GM21381 (cell line): ENCODE measurements at regions not wholly inside any gene's neighbourhood (a gene's known extent, or its start where the extent isn't known, plus 50 kb on each side); places are given as distances from the start of the nearest gene placed in this dataset.

Experiments used
- ATAC-seq: cut with Tn5 transposase; IDR thresholded peaks from one replicate; pipeline ENCODE4 v1.9.1; 2021; ENCODE audit warnings: mild to moderate bottlenecking, moderate library complexity; ENCODE audit not compliant: unreplicated experiment

DNA sequence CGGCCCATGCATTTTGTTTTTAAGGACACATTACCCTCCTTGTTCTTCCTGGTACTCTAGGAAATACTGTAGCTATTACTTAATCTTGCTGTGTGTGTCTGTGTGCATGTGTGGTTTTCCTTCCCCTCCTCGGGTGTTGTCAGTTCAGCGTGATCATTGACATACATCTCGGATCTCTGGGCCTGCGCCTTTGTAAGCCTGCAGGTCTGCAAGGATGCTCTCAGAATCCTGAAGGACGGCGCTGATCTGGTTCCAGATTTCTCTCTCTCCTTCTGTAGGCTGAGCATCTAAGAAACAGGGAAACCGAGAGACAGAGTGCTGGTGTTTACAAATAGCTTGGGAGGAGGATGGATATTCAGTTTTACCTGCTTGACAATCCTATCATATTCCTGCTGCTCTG, 100.2 kb downstream of the CYRIA start:
- no peak for ATAC-seq

- ATAC-seq: no peak
Measured at GRCh38 chr2:16561676-16562075, 104.0 kb downstream of the CYRIA start.

DNA sequence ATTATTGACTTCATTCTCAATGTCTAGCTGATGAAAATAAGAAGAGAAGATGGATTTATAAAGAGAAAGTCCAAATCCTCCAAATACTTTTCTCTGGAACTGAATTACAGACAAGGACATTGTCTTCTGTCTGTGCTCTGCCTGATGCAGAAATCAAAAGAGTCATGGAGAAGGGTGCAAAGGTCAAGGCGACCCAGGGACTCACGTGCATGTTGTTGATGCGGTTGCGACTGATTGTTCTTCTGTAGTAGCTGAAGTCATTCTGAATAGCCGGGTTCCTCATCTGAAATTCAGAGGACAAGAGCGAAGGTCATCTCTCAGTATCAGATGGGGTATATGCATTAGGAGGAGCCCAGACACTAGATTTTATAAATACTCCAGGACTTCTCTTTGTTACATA, 104.4 kb downstream of the CYRIA start:
- ATAC-seq: no peak

- no peak for ATAC-seq
Measured at GRCh38 chr2:16559278-16560067, 106.2 kb downstream of the CYRIA start.

- ATAC-seq: no peak
Measured at GRCh38 chr2:16554060-16554583, 111.5 kb downstream of the CYRIA start.

DNA sequence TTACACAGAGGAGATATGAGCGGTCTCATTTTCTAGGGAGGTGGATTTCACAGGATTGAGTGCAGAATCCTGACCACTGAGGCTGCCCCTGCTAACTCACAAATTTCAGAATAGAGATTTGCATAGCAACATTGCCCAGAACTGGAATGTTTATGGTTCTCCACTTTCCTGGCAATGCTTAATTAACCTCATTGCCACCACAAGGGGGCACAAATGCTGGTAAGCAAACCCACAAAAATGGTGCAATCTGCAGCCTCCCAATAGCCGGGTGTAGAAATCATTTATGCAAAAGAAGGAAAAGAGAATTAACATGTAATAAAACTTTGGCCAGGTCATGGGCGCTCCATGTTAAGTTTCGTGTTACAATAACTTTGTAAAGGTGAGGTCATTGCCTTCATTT, 112.4 kb downstream of the CYRIA start:
- no peak for ATAC-seq

- no peak for ATAC-seq
Measured at GRCh38 chr2:16552202-16552601, 113.4 kb downstream of the CYRIA start.

GRCh38 chr2:16548036-16548435, 117.6 kb downstream of the CYRIA start:
- ATAC-seq: no peak

GRCh38 chr2:16546128-16546754, 119.4 kb downstream of the CYRIA start:
- ATAC-seq: no peak

DNA sequence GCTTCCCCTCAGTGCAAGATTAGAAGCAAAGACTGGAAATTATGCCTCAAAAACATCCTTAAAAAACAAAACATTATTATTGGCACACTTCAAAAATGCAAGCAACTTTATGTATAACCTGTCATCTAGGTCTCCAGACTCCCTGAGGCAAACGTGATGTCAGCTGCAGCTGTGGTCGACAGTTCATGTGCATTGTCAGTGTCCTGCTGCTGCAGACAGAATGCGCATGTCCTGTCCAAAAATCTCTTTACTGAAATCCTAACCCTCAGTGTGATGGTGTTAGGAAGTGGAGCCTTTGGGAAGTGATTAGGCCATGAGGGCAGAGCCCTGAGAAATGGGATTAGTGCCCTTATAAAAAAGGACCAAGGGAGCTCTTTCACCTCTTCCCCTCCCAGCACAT, 126.9 kb downstream of the CYRIA start:
- ATAC-seq: no peak

DNA sequence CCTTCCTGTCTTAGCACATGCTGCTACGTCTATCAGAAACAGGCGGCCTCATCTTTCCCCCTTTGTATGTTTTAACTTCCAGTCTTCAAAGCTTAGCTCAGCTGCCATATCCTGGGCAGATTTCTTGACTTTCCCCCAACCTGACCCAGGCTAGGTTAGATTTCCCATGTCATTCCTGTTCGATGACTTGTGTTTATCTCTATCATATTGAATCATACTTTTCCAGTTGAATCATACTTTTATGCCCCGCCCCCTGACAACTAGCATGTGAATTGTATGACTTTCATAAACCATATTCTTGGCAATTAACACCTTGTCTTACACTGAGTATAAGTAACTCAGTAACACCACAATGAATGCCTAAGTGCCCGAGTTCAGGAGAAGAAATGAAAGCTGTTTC, 128.3 kb downstream of the CYRIA start:
- ATAC-seq: no peak

GRCh38 chr2:16526193-16526592, 139.4 kb downstream of the CYRIA start:
- ATAC-seq: no peak

DNA sequence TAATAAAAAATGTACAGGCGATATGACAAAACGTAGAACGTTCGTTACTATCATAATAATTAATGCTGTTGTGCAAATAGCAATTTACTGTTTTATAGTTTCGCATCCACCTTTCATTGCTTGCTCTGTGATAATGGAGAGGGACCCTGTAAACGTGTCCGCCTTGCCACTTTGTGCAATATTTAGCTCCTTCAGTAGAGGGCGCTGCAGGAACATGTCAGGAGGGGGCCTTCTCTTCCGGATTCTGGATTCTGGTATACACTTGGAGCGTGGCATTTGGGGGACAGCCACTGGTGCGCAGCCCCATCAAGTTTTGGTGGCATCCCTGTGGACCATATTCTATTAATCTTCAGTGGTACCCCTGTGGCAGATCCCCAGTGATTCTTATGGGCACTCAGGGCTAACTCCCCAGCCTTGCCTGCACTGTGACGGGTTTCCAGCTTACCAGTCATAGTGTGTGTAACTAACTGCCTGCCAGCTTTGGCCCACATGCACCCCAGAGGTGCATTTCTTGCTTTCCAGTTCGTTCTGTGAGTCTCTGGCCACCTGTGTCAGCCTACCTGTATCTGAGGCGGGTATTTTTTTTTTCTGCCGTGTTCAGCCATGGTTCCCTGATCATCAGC, 140.3 kb downstream of the CYRIA start:
- ATAC-seq: no peak

DNA sequence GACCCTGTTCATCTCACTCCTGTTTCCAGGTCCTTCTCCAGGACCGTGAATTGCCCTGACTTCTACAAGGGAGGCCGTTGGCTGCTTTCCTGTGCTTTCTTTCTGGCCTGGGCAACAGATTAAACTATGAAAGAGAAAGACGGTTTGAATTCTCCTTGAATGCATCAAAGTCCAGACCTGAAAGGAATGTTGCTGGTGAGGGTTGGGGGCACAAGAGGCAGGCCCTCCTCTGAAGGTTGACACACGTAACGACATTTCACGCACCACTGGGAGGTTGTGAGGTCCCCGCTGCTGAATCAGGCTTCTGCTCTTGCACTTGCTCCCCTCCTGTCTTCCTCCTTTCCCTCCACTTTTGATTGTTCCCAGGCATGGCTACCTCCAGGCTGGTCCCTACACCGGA, 141.9 kb downstream of the CYRIA start:
- ATAC-seq: no peak

DNA sequence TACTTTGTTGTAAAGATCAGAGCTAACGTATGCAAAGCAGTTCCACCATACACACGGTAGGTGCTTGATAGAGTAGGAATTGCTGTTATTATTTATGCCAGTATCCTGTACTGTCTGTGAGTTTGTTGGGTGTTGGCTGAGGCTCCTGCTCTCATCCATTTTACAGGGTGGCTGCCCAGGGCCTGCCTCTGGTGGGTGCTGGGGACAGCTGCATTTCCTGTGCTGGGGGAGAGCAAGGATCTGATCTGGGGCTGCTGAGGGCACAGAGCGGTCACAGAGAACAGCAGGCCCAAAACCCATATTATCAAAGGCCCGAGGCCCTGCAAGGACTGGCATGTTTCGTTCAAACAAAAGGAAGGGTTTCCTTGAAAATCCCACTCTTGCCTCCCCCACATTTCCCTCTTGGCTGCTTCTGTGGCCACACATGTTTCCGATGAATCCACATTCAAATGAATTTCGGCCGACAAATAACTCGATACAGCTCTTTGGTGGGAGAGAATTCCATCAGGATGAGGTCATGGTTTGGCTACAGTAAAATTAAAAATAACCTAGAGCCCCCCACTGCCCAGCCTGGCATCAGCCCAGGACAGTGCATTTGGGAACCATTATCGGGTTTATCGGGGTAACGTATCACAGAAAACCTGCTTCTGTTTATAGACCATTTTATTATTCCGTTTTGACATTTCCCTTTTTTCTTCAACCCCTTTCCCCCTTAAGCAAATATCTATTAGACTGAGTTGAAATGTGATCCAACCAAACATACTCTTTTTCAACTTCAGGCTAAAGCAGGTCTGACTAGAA, 143.4 kb downstream of the CYRIA start:
- ATAC-seq: no peak

- no peak for ATAC-seq
Measured at GRCh38 chr2:16520891-16521290, 144.7 kb downstream of the CYRIA start.

DNA sequence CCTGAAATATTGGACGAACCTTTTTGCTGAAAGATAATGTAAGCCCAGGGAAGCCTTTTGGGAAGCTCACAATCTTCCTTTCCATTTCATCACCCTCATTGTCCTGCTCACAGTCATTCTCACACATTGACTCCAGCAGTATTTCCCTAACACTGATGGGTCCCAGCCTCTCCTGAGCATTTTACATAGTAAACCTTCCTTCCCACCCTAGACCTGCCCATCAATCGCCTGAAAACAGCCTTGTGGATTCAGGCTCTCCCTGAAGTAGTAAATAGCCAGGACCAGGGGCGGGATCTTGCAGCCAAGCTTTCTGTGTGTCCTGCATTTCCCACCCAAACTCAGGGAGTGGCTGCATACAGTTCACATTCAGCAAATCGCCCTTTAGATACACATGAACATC, 149.9 kb downstream of the CYRIA start:
- ATAC-seq: no peak

GRCh38 chr2:16513626-16514025, 152.0 kb downstream of the CYRIA start:
- ATAC-seq: no peak

GRCh38 chr2:16511041-16511440, 154.6 kb downstream of the CYRIA start:
- no peak for ATAC-seq

DNA sequence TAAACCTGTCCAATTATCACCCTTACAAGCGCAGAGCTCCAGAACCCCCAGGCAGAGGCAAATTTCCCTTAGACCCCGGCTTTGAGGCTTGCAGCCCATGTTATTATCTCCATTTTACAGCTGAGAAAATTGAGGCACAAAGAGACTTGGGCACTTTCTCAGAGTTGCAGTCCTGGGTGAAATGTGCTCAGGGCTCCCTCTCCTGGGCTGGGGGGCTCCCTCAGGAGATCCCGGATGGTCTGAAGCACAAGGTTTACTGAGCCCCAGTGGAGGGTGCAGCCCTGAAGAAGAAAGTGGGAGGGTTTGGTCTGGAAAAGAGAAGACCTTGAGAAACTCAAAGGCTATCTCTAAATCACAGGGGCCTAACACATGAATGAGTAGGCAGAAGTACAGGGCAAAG, 156.6 kb downstream of the CYRIA start:
- ATAC-seq: no peak

DNA sequence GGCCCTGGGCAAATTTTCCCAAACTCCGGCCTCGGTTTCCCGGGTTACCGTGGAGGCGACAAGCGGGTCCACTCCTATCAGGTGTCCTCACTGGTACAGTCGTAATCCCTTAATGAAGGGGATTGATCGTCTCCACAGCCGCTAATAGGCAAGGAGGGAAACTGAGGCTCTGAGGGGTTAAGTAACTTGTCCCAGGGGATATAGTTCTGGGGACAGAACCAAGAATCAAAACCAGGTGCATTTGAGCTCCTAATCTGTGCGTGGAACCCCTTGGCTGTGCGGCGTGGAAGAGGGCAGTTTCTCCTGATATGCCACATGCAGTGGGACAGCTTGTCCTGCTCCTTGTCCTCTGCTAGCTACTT, 157.2 kb downstream of the CYRIA start:
- ATAC-seq: no peak
